K562 (cell line): ENCODE measurements at regions not wholly inside any gene's neighbourhood (a gene's known extent, or its start where the extent isn't known, plus 50 kb on each side); places are given as distances from the start of the nearest gene placed in this dataset.
A peak's percentile ranks its signal among the peaks of the same experiment; 100 is the strongest.

Experiments
- ATAC-seq: fragments of 200-7000 bp; cut with Tn5 transposase; 3 replicates; pipeline ENCODE4 v1.9.1; 2020; ENCODE audit warnings: moderate library complexity
- BruUV-seq: library from RNA; stranded (reverse); fragments of 400-500 nt; replicated peaks from 2 replicates; lab custom pipeline; 2021; lab: Mats Ljungman, UMichigan
- CTCF ChIA-PET: fragments of 300-600 bp; formaldehyde crosslinking; extraction: SDS; loops from one replicate; lab custom pipeline; 2021; ENCODE audit warnings: low intra/inter-chr PET ratio; lab: Yijun Ruan, JAX
- POLR2A ChIA-PET: fragments of 300-600, 350-650 bp; sonication (Branson Sonifier 250); formaldehyde crosslinking; extraction: SDS; loops from one replicate; lab custom pipeline; 2021; ENCODE audit warnings: antibody characterized with exemption, inconsistent platforms; lab: Yijun Ruan, JAX
- DNase-seq, 4 experiments: peaks; one replicate each; pipeline versions ENCODE4 v3.0.0 to v3.0.0-alpha.2; 2011 to 2018; ENCODE audit warnings: low spot score in 3 of 4, mixed read lengths in 3 of 4; ENCODE audit errors: extremely low read depth in 1 of 4
- FAIRE-seq: peaks from 2 replicates; lab custom pipeline; 2011; peaks lifted over from hg19 to GRCh38; lab: Jason Lieb, UNC
- H2AFZ ChIP-seq: 2 replicates; pipeline ENCODE4 v1.6.0; 2011; ENCODE audit warnings: low read depth, low read length, control low read depth, inconsistent platforms
- H3K27ac ChIP-seq: fragments of 200-600 bp; 3 replicates; pipeline ENCODE4 v1.8.0; 2011; ENCODE audit warnings: low read depth, mild to moderate bottlenecking, control low read depth, inconsistent platforms, low read length, moderate library complexity, mixed read lengths; ENCODE audit errors: extremely low read depth
- H3K27me3 ChIP-seq, 2 experiments: fragments of 300-600 bp in 1 of 2; 2 replicates in 1 of 2; 3 replicates in 1 of 2; pipeline versions ENCODE4 v1.6.0 to v1.8.0; 2011; ENCODE audit warnings: inconsistent platforms in 2 of 2, low read length in 2 of 2, mild to moderate bottlenecking in 1 of 2, mixed read lengths in 1 of 2, moderate library complexity in 1 of 2; ENCODE audit not compliant: control insufficient read depth in 2 of 2, insufficient read depth in 2 of 2
- H3K36me3 ChIP-seq: fragments of 300-600 bp; 3 replicates; pipeline ENCODE4 v1.8.0; 2011; ENCODE audit warnings: mild to moderate bottlenecking, low read length, inconsistent platforms; ENCODE audit not compliant: control insufficient read depth, insufficient read depth
- H3K4me1 ChIP-seq, 2 experiments: fragments of 200-600 bp in 1 of 2; replicated peaks in 1 of 2; 2 replicates in 1 of 2; 3 replicates in 1 of 2; pipeline versions ENCODE4 v1.5.1 to v1.8.0; 2011; ENCODE audit warnings: inconsistent platforms in 2 of 2, low read length in 2 of 2, mild to moderate bottlenecking in 1 of 2, mixed read lengths in 1 of 2, moderate library complexity in 1 of 2; ENCODE audit not compliant: control insufficient read depth in 2 of 2, insufficient read depth in 2 of 2
- H3K4me2 ChIP-seq: 2 replicates; pipeline ENCODE4 v1.6.1; 2011; ENCODE audit warnings: low read length, control low read depth, inconsistent platforms, mixed read lengths; ENCODE audit not compliant: insufficient read depth
- H3K4me3 ChIP-seq: fragments of 200-600 bp; sonication (generic), shearing (Covaris generic); 2 replicates; pipeline ENCODE4 v1.5.1; 2016; ENCODE audit warnings: control low read depth, inconsistent platforms
- H3K79me2 ChIP-seq: fragments of 200-600 bp; 3 replicates; pipeline ENCODE4 v1.8.0; 2011; ENCODE audit warnings: low read length, inconsistent platforms; ENCODE audit not compliant: control insufficient read depth, insufficient read depth
- H3K9ac ChIP-seq, 2 experiments: 2 replicates each; pipeline versions ENCODE4 v1.6.0 to v1.6.1; 2011; ENCODE audit warnings: low read depth in 2 of 2, low read length in 2 of 2, control low read depth in 1 of 2, inconsistent platforms in 1 of 2, mild to moderate bottlenecking in 1 of 2, mixed read lengths in 1 of 2; ENCODE audit not compliant: insufficient read depth in 1 of 2
- H3K9me1 ChIP-seq: one replicate; pipeline ENCODE4 v1.6.0; 2011; ENCODE audit warnings: inconsistent platforms, mild to moderate bottlenecking, low read length, moderate library complexity; ENCODE audit not compliant: control insufficient read depth, insufficient read depth
- H3K9me3 ChIP-seq: replicated peaks from 2 replicates; pipeline ENCODE4 v1.5.1; 2011; ENCODE audit warnings: low read depth, low read length, inconsistent platforms; ENCODE audit not compliant: control insufficient read depth, insufficient read depth
- H4K20me1 ChIP-seq: replicated peaks from 2 replicates; pipeline ENCODE4 v1.6.1; 2011; ENCODE audit warnings: low read length, inconsistent platforms, mixed read lengths; ENCODE audit not compliant: control insufficient read depth, insufficient read depth
- CEBPB ChIP-seq: fragments of 450-650 bp; IDR thresholded peaks from 2 replicates; pipeline ENCODE4 v1.6.1; 2016; ENCODE audit warnings: missing genetic modification characterization, missing compliant biosample characterization
- CEBPG ChIP-seq, 3 experiments: fragments of 200-800 bp in 1 of 3; sonication (Bioruptor generic) in 1 of 3; sonication (generic) in 1 of 3; formaldehyde crosslinking in 1 of 3; IDR thresholded peaks in 2 of 3; conservative IDR thresholded peaks in 1 of 3; 2 replicates each; pipeline versions ENCODE4 v1.6.1 to v1.8.0; 2016 to 2022; ENCODE audit warnings: missing compliant biosample characterization in 2 of 3, missing genetic modification characterization in 2 of 3, mild to moderate bottlenecking in 1 of 3, missing genetic modification reagents in 1 of 3
- ZNF184 ChIP-seq: sonication (generic); formaldehyde crosslinking; IDR thresholded peaks from 2 replicates; pipeline ENCODE4 v1.5.0; 2020; ENCODE audit warnings: missing genetic modification reagents
- WGBS: fragments of 100-300 bp; shearing (Covaris generic); methylation state at CpG from one replicate; pipeline ENCODE4 v1.1.6; 2016; ENCODE audit warnings: low coverage, mixed read lengths; ENCODE audit not compliant: insufficient coverage; ENCODE audit errors: missing lambda C conversion rate; 5-methylcytosine and 5-hydroxymethylcytosine counted together
- in situ Hi-C: fragments of 300-500 bp; cut with MboI; formaldehyde crosslinking; loops from 4 replicates; pipeline ENCODE4 v1.15.0; 2018; ENCODE audit warnings: inconsistent platforms, mixed read lengths
- intact Hi-C: fragments of 100-400 bp; cut with micrococcal nuclease; formaldehyde crosslinking; loops from 2 replicates; pipeline ENCODE4 v1.14.2; 2022
- TF ChIP-seq, protein P1 (sequence below), 2 experiments: fragments of 450-650 bp in 1 of 2; sonication (generic) in 1 of 2; formaldehyde crosslinking; conservative IDR thresholded peaks; 2 replicates each; pipeline versions ENCODE4 v1.4.0 to v1.8.1; 2020 to 2022; ENCODE audit warnings: mild to moderate bottlenecking in 1 of 2, missing genetic modification reagents in 1 of 2

DNA sequence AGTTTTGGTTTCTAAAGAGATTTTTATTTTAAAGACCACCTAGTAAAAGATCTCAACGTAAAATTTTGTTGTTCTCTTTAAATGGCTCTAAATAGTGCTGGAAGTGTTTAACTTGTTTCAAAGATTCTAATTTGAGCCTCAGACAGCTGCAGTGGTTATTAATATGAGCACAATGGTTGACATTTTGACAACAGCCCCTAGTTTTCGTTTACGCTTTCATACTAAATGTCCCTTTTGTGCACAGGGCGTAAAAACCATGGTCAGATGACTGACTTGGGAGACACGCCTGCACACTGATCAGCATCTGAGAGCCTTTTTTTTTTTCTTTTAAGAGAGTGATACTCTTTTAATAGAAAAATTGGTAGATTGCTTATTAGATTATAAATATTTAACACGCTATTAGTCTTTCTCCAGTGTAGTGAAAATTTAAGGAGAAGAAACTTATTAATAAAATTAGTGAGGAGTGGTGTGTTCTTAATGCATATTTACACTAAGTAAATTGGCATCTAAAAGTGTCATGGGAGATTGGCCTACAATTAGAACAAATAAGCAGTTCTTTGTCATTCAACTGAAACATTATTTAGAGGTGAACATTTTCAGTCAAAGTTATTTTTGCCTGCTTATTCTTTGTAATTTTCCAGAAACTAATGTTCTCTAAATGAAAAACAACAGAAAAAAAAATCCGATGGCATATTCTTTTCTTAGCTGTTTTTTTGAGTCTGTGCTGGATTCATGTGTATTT, 182.8 kb upstream of the PHYHIPL start (continued):
- TF ChIP-seq, protein P1, sequence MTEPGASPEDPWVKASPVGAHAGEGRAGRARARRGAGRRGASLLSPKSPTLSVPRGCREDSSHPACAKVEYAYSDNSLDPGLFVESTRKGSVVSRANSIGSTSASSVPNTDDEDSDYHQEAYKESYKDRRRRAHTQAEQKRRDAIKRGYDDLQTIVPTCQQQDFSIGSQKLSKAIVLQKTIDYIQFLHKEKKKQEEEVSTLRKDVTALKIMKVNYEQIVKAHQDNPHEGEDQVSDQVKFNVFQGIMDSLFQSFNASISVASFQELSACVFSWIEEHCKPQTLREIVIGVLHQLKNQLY (CRISPR knock-in tag; conservative IDR thresholded peaks at IDR 0.05), result no peak

DNA sequence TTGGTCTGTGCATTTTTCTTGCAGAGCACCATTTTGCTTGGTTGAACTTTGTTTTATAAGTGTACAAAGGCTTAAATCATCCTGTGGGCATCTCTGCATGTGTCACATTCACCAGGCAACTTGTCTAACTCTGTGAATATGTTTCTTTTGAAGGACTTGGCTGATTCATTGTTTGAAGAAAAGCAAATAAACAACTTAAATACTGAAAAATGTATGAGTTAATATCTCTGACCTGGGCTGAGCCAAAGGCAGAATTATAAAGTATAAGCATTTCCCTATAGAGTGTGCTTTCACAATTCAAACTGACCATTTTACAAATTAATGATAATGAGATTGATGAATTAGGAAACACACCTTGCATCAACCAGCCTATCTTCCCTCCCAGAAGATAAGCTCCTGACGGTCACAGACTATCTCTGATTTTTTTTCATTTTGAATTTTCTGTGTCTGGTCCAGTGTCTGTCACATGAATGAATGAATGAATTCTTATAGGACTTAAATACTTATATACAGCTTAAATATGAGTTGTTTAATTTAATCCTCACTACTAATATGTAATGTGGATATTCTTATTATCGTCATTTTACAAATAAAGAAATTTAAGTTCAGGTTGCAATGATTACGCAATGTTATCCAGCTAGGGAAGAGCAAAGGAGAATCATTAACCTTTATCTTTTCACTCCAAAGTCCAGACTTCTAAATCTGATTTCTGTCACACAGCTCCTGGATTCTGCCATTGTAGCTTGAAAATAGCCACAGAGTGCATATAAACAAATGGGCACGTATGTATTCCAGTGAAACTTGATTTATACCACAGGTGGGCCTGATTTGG, 182.0 kb upstream of the PHYHIPL start:
- Histone ChIP-seq H3K27me3 (no peaks in the 10 kb centered on the region), H3K36me3 (no peaks in the 10 kb centered on the region), H3K9me1 (no peaks in the 10 kb centered on the region), H3K27ac (no peak overlapping the region), H3K9me3 (no peaks in the 10 kb centered on the region; the same call in 1 of the 2 replicates), H2AFZ (no peak overlapping the region), H3K4me1 (no peaks in the 10 kb centered on the region), H3K4me2 (no peak overlapping the region), H3K9ac (no peak overlapping the region), H4K20me1 (no peaks in the 10 kb centered on the region), H3K4me3 (no peak overlapping the region), H3K79me2 (no peaks in the 10 kb centered on the region)
- BruUV-seq, result no TSS peak
- DNase-seq (no peak), FAIRE-seq (no peak), ATAC-seq (no peak)
- intact Hi-C loops, result no loop called here
- TF ChIP-seq ZNF184 (CRISPR knock-in tag) (no peak), CEBPB (tag) (peak; percentile 84), CEBPG (CRISPR knock-in tag; IDR thresholded peaks at IDR 0.05) (no peak), CEBPG (tag; conservative IDR thresholded peaks at IDR 0.05 in 1 of 2, IDR thresholded peaks at IDR 0.05 in 1 of 2) (peak; percentile 46 to 95; a peak in 3 of 4 replicates)
- 2% methylated on average over 4 of the region's 4 CpGs for WGBS
- ChIA-PET CTCF (no interaction called here), POLR2A (no interaction called here)
- in situ Hi-C loops, result no loop called here
